H1 (cell line): ENCODE measurements at regions not wholly inside any gene's neighbourhood (a gene's known extent, or its start where the extent isn't known, plus 50 kb on each side); places are given as distances from the start of the nearest gene placed in this dataset.

Experiments
- BRCA1 ChIP-seq: IDR thresholded peaks from 2 replicates; pipeline ENCODE4 v1.6.1; 2012; ENCODE audit warnings: low read depth, low read length, improper control_type of control experiment
- KDM4A ChIP-seq: IDR thresholded peaks from one replicate; pipeline ENCODE4 v1.7.1; 2012; ENCODE audit warnings: low read depth, mild to moderate bottlenecking, moderate library complexity, low read length, inconsistent platforms; ENCODE audit not compliant: severe bottlenecking
- PHF8 ChIP-seq: fragments of 200-600 bp; sonication (generic); conservative IDR thresholded peaks from 2 replicates; pipeline ENCODE4 v1.7.1; 2012; ENCODE audit warnings: low read depth, mild to moderate bottlenecking, inconsistent platforms, low read length, moderate library complexity
- RBBP5 ChIP-seq: IDR thresholded peaks from 2 replicates; pipeline ENCODE4 v1.7.1; 2012; ENCODE audit warnings: low read depth, mild to moderate bottlenecking, inconsistent platforms, low read length, moderate library complexity, borderline replicate concordance
- SIX5 ChIP-seq: IDR thresholded peaks from 2 replicates; pipeline ENCODE4 v1.6.1; 2011; ENCODE audit warnings: mild to moderate bottlenecking, low read depth, low read length
- TF ChIP-seq, protein P1 (sequence below): IDR thresholded peaks from 2 replicates; pipeline ENCODE4 v1.6.1; 2012; ENCODE audit warnings: low read length, inconsistent platforms

DNA sequence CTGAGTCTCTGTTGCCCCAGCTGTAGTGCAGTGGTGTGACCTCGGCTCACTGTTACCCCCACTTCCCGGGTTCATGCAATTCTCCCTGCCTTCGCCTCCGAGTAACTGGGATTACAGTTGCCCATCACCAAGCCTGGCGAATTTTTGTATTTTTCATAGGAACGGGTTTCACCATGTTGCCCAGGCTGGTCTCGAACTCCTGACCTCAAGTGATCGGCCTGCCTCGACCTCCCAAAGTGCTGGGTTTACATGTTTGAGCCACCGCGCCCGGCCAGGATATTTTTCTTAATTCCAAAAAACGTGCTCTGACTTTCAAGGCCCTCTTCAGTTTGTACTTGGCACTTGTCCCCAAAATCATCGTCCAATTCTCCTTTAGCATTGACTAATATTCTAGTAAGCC lies 129.2 kb upstream of the EPHA5 start (continued):
- TF ChIP-seq PHF8 = no peak
- no peak for TF ChIP-seq KDM4A
- TF ChIP-seq, protein P1, sequence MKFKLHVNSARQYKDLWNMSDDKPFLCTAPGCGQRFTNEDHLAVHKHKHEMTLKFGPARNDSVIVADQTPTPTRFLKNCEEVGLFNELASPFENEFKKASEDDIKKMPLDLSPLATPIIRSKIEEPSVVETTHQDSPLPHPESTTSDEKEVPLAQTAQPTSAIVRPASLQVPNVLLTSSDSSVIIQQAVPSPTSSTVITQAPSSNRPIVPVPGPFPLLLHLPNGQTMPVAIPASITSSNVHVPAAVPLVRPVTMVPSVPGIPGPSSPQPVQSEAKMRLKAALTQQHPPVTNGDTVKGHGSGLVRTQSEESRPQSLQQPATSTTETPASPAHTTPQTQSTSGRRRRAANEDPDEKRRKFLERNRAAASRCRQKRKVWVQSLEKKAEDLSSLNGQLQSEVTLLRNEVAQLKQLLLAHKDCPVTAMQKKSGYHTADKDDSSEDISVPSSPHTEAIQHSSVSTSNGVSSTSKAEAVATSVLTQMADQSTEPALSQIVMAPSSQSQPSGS = no peak
- no peak for TF ChIP-seq BRCA1
- TF ChIP-seq SIX5 = no peak
- no peak for TF ChIP-seq RBBP5
